MM.1S (cell line): ENCODE measurements at regions not wholly inside any gene's neighbourhood (a gene's known extent, or its start where the extent isn't known, plus 50 kb on each side); places are given as distances from the start of the nearest gene placed in this dataset.

ENCODE experiments used
- EZH2 ChIP-seq: fragments of 300-600 bp; sonication (generic); optimal IDR thresholded peaks from 2 replicates; pipeline ENCODE3; 2017; ENCODE audit warnings: low read depth, mild to moderate bottlenecking, antibody characterized with exemption, low read length, mixed read lengths
- EZH2phosphoT487 ChIP-seq: fragments of 300-600 bp; sonication (generic); IDR thresholded peaks from 2 replicates; pipeline ENCODE4 v1.6.1; 2018; ENCODE audit warnings: antibody characterized with exemption, low read length
- TF ChIP-seq, protein P1 (sequence below): fragments of 300-600 bp; sonication (generic); IDR thresholded peaks from 2 replicates; pipeline ENCODE4 v1.5.1; 2016; ENCODE audit warnings: antibody characterized with exemption, low read length, mixed read lengths

DNA sequence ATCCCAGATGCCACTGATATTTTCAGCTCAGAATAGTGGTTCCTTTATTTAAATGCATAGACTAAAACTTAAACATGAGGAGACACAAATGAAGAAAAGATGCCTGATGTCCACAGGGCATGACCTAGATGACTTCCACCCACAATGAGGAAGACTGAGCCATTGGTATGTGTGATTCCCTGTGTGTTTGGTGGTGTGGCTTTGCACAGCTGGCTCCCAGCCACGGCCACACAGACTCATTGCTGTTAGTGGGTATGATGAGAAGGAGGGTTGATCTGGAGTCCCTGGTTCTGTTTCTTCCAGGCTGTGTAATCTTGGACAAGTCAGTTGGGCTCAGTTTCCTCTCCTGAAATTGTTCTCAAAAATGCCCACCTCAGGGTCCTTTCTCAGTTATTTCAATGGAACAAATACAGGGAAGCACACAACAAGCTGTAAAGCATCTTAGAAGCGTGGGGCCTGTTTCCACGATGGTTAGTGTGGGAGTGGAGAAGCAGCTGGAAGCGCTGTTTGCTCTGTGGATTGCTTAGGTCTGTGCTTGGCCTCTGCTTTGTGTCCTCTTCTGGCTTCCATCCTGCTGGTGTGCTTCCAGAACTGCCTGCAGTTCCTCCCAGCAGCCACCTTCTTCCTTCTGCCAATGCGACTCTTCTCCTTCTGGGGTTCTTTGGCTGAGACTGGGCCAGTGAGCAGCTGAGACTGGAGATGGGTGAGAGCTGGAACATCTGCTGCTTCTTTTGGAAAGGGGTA lies 303.7 kb downstream of the BMPER start:
- TF ChIP-seq EZH2 (no peak), EZH2phosphoT487 (no peak)
- TF ChIP-seq, protein P1, sequence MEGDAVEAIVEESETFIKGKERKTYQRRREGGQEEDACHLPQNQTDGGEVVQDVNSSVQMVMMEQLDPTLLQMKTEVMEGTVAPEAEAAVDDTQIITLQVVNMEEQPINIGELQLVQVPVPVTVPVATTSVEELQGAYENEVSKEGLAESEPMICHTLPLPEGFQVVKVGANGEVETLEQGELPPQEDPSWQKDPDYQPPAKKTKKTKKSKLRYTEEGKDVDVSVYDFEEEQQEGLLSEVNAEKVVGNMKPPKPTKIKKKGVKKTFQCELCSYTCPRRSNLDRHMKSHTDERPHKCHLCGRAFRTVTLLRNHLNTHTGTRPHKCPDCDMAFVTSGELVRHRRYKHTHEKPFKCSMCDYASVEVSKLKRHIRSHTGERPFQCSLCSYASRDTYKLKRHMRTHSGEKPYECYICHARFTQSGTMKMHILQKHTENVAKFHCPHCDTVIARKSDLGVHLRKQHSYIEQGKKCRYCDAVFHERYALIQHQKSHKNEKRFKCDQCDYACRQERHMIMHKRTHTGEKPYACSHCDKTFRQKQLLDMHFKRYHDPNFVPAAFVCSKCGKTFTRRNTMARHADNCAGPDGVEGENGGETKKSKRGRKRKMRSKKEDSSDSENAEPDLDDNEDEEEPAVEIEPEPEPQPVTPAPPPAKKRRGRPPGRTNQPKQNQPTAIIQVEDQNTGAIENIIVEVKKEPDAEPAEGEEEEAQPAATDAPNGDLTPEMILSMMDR = no peak
